OCI-LY3 (cell line): ENCODE measurements at regions not wholly inside any gene's neighbourhood (a gene's known extent, or its start where the extent isn't known, plus 50 kb on each side); places are given as distances from the start of the nearest gene placed in this dataset.
"Not testable (repeated sequence)": the region's sequence is repeated elsewhere in the genome, so short reads cannot be mapped to it uniquely, and the experiment has no call there.

ENCODE experiments used
- H2AFZ ChIP-seq: fragments of 200-600, 300-600 bp; shearing (Covaris generic); 2 replicates; pipeline ENCODE4 v1.6.0; 2014; ENCODE audit warnings: antibody characterized with exemption, low read depth, low read length
- H3K27ac ChIP-seq: fragments of 200-600, 300-600 bp; sonication (generic); 2 replicates; pipeline ENCODE4 v1.5.1; 2014; ENCODE audit warnings: mild to moderate bottlenecking, low read length, moderate library complexity, mixed read lengths
- H3K27me3 ChIP-seq: fragments of 200-600, 300-600 bp; sonication (generic); 2 replicates; pipeline ENCODE4 v1.6.1; 2014; ENCODE audit warnings: low read depth, low read length, mixed read lengths
- H3K36me3 ChIP-seq: fragments of 200-600, 300-600 bp; sonication (generic); replicated peaks from 2 replicates; pipeline ENCODE3; 2014; ENCODE audit warnings: low read depth, low read length, mixed read lengths
- H3K4me1 ChIP-seq: fragments of 300-600, 200-600 bp; sonication (generic); 2 replicates; pipeline ENCODE4 v1.6.1; 2014; ENCODE audit warnings: low read length, mixed read lengths
- H3K4me2 ChIP-seq: fragments of 200-600, 300-600 bp; sonication (generic); 2 replicates; pipeline ENCODE4 v1.6.1; 2014; ENCODE audit warnings: low read length, mixed read lengths
- H3K4me3 ChIP-seq: fragments of 300-600, 200-600 bp; sonication (generic); 2 replicates; pipeline ENCODE4 v1.5.1; 2014; ENCODE audit warnings: antibody characterized with exemption, mild to moderate bottlenecking, low read length, moderate library complexity
- H3K79me2 ChIP-seq: fragments of 300-600, 200-600 bp; shearing (Covaris generic); 2 replicates; pipeline ENCODE4 v1.6.1; 2014; ENCODE audit warnings: mild to moderate bottlenecking, low read length, mixed read lengths
- H3K9ac ChIP-seq: fragments of 300-600, 200-600 bp; shearing (Covaris generic); 2 replicates; pipeline ENCODE4 v1.6.0; 2014; ENCODE audit warnings: mild to moderate bottlenecking, low read length, moderate library complexity
- H3K9me3 ChIP-seq: fragments of 200-600, 300-600 bp; shearing (Covaris generic); 2 replicates; pipeline ENCODE4 v1.6.1; 2014; ENCODE audit warnings: low read length, mixed read lengths; ENCODE audit not compliant: insufficient read depth
- H4K20me1 ChIP-seq: fragments of 200-600, 300-600 bp; sonication (generic); 2 replicates; pipeline ENCODE4 v1.6.1; 2016; ENCODE audit warnings: low read length, mixed read lengths; ENCODE audit not compliant: insufficient read depth
- EZH2phosphoT487 ChIP-seq: fragments of 200-600 bp; shearing (Covaris generic); IDR thresholded peaks from 2 replicates; pipeline ENCODE4 v1.6.1; 2018; ENCODE audit warnings: antibody characterized with exemption, mixed run types, low read depth
- TF ChIP-seq, protein P1 (sequence below): fragments of 200-600, 300-600 bp; sonication (generic); IDR thresholded peaks from 2 replicates; pipeline ENCODE4 v1.5.1; 2014; ENCODE audit warnings: antibody characterized with exemption, low read length, low read depth

DNA sequence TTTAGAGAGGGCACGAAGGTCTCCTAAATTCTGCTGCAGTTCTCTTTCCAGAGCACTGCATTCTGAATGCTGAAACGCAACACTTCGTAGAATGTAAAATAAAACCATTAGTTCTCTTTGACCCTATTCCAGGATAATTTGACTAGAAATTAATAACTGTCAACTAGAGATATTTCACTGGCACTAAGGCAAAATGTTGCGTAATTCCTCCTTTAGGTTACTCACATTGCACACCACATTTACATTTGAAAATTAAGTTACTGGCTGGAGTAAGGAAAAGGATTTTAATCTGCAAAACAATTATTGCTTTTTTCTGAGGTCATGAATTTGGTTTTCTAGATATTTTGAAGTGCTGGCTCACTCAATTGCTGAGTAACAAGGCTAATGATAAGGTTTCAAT, 58.0 kb upstream of the TRHDE start:
- Histone ChIP-seq H3K4me2 (no peak overlapping the region), H3K9ac (no peak overlapping the region), H3K27ac (no peak overlapping the region), H3K79me2 (no peaks in the 10 kb centered on the region), H2AFZ (no peak overlapping the region), H3K9me3 (no peaks in the 10 kb centered on the region), H3K27me3 (no peaks in the 10 kb centered on the region), H4K20me1 (no peaks in the 10 kb centered on the region), H3K4me1 (no peaks in the 10 kb centered on the region), H3K36me3 (no peaks in the 10 kb centered on the region), H3K4me3 (no peak overlapping the region)
- TF ChIP-seq, protein P1, sequence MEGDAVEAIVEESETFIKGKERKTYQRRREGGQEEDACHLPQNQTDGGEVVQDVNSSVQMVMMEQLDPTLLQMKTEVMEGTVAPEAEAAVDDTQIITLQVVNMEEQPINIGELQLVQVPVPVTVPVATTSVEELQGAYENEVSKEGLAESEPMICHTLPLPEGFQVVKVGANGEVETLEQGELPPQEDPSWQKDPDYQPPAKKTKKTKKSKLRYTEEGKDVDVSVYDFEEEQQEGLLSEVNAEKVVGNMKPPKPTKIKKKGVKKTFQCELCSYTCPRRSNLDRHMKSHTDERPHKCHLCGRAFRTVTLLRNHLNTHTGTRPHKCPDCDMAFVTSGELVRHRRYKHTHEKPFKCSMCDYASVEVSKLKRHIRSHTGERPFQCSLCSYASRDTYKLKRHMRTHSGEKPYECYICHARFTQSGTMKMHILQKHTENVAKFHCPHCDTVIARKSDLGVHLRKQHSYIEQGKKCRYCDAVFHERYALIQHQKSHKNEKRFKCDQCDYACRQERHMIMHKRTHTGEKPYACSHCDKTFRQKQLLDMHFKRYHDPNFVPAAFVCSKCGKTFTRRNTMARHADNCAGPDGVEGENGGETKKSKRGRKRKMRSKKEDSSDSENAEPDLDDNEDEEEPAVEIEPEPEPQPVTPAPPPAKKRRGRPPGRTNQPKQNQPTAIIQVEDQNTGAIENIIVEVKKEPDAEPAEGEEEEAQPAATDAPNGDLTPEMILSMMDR = no peak
- TF ChIP-seq EZH2phosphoT487 = no peak

DNA sequence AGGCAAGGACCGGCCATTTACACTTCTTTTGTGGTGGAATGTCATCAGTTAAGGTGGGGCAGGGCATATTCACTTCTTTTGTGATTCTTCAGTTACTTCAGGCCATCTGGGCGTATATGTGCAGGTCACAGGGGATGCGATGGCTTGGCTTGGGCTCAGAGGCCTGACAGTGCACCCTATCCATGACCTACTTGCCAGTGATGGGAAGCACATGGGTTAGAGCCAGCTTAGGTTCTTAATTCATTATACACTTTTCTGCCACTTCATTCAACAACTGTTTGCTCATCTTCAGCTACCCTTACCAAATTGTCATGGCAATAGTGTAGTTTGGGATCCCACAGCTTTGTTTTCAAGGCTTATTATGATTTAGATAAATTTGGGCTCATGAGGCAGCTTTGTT, 56.9 kb upstream of the TRHDE start:
- not testable (repeated sequence) for H3K4me2 ChIP-seq, H3K27ac ChIP-seq, H3K79me2 ChIP-seq, H2AFZ ChIP-seq, H3K4me3 ChIP-seq, H3K36me3 ChIP-seq, H3K9ac ChIP-seq, H3K9me3 ChIP-seq, H3K27me3 ChIP-seq, H4K20me1 ChIP-seq, H3K4me1 ChIP-seq

DNA sequence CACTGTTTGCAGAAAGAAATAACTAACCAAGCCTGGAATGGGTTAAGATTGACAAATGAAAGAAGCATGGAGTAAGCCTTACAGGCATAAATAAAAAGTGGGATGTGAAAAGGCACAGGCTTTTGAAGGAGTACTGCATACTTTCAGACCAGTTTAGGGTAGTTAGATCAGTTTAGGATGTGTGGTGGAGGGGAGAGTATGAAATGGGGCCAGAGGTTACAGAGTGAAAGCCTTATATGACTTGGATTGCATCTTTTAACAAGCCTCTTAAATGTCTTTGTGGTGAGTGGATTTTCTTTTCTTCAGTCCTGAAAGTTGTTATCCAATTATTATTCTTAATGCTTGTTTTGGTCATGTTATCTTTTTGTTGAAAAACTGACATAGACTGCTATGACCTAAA, 52.2 kb upstream of the TRHDE start:
- no peaks in the 10 kb centered on the region for H3K36me3 ChIP-seq
- H3K4me1 ChIP-seq = no peaks in the 10 kb centered on the region
- no peaks in the 10 kb centered on the region for H4K20me1 ChIP-seq
- H3K9ac ChIP-seq = no peak overlapping the region
- H2AFZ ChIP-seq = no peak overlapping the region
- H3K4me3 ChIP-seq = no peak overlapping the region
- no peaks in the 10 kb centered on the region for H3K9me3 ChIP-seq
- no peak overlapping the region for H3K4me2 ChIP-seq
- no peaks in the 10 kb centered on the region for H3K27me3 ChIP-seq
- no peaks in the 10 kb centered on the region for H3K79me2 ChIP-seq
- H3K27ac ChIP-seq = no peak overlapping the region
- TF ChIP-seq, protein P1 = no peak
- TF ChIP-seq EZH2phosphoT487 = no peak
